Fibroblast of upper back skin (primary cell): ENCODE measurements at regions not wholly inside any gene's neighbourhood (a gene's known extent, or its start where the extent isn't known, plus 50 kb on each side); places are given as distances from the start of the nearest gene placed in this dataset.

ENCODE experiments used
- DNase-seq: peaks from one replicate; pipeline ENCODE4 v3.0.0-alpha.2; 2013

- DNase-seq = no peak
These were observed 279.6 kb upstream of the ID2 start for GRCh38 chr2:8402222-8402621.

DNA sequence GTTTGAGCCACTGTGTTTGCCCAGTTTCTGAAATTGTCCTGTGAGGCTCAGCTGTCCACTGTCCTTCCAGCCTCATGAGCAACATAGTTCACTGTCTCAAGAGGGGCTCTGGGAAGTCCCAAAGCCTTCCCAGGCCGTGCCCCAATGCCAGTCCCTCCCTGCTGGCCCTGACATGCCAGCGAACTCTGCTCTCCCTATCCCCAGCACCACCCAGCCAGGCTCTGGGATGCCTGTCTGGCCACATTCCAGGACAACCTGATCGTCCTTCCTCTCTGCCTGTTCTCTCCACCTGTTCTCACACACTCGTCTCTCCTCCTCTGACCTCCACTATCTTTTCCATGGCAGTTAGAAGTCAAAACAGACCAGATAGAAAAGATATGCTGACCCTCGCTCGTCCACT is 278.0 kb upstream of the ID2 start:
- no peak for DNase-seq

- DNase-seq = no peak
These were observed 276.5 kb upstream of the ID2 start for GRCh38 chr2:8405334-8405733.

- DNase-seq = peak; percentile 60
These were observed 275.6 kb upstream of the ID2 start for GRCh38 chr2:8406271-8406670.

DNA sequence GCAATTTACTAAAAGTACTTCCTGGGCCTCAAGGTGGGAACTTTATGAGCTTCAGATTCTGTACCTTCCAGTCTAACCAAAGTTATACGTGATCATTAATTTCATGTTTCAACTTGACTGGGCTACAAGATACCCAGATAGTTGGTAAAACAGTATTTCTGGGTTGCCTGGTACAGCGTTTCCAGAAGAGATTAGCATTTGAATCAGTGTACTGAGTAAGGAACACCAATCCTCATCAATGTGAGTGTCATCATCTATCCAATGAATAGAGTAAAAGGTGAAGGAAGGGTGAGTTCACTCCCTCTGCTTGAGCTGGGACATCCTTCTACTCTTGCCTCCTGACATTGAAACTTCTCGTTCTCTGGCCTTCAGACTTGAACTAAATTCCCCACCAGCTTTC is 274.5 kb upstream of the ID2 start:
- DNase-seq = no peak

DNA sequence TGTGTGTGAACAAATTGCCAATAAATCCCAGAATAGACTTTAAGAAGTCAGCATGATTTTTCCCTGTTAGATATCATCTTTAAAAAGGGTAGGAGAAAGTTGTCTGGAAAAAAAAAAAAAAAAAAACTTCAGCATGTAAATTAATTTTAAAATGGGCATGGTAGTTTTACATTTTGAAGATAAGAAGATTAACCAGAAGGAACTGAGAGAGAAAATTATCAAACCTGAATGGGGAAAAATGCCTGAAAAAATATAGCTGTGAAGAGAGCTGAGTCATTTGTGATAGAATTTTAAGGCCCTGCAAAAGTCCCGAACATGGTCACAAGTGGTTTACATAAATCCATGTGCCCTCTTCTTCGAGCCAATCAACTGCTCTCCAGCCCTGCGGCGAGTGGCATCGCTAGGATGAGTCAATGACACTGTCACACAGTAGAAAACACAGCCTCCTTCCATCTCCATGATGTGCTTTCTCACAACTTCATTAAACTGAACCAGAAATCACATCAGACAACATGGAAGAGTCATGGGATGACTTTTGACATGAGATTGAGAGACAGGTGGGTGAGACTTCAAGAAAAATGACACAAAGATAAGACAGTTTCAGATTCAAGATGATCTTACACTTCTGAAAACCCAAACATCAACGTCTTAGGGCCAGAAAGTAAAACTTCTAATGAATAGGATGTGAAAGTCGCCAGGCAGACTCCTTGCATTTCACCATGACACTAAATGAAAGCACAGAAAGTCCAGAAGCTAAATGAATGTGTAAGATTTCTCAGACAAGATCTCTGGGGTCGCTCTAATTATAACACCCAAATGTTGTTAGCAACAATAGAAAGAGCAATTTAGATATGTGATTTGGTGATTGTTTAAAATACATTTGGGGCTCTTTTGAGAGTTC is 273.0 kb upstream of the ID2 start:
- no peak for DNase-seq

- no peak for DNase-seq
These were observed 272.2 kb upstream of the ID2 start for GRCh38 chr2:8409461-8410260.

- DNase-seq = peak; percentile 25
These were observed 269.8 kb upstream of the ID2 start for GRCh38 chr2:8412082-8412481.

DNA sequence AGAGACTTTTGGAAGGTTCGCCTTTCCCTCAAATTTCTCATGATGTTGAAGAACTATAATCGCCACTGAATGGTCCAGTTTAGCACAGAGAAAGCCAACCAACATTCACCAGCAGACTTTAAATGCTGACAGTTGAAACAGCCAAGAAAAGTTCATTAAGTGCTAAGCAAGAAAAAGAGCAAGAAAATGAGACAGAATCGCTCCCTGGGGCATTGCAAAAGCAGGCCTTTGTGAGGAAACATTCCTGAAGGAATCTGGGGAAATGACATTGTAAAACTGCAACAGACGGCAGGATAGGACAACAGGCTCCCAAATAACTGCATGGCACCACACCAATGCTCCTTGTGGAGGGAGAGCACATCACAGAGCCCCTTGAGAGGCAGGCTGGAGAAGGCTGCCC is 269.3 kb upstream of the ID2 start:
- DNase-seq = peak; percentile 61

- DNase-seq = no peak
These were observed 268.2 kb upstream of the ID2 start for GRCh38 chr2:8413589-8414135.

DNA sequence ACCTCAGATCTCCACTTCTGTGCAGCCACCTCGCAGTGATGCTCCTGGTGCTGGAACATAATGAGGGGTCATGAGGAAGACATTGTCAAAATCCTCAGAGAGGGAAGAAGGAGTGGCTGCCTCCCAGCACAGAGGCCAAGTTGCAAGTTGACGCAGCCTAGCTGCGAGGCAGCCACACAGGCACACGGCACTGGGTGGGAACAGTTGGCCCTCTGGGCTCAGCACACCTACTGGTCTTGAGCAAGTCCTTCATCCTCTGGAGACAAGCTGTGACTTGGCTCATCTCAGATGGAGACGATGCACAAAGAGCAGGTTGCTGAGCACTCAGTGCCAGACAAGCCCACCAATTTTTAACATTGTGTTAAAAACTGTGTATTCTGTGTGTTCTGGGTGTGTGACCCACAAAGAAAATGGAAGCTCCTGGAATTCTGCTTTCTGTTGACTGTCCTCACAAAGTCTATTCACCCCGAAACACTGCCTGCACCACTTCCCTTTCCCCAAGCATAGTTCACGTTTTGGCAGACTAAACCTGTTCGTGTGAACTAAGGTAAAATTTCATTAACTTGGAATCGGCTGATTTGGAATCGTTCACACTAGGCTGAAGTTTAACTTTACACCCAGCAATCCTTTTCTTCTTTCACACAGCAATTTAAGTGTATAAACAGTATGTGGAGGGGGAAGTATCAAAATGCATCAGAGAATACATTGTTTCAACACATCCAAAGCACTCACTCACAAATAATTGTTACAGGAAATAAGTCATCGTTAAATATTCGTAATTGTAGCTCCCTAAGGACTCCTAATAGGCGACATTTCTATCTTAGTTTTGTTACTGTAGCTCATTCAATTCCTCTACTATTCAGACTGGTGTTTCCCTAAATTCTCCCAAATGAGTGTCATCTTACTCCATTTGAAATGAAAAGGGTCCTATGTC is 266.6 kb upstream of the ID2 start:
- DNase-seq = no peak

GRCh38 chr2:8416001-8416571 is 265.8 kb upstream of the ID2 start:
- DNase-seq = no peak

GRCh38 chr2:8416849-8417832 is 264.7 kb upstream of the ID2 start:
- peak; percentile 46 for DNase-seq

GRCh38 chr2:8418721-8419120 is 263.1 kb upstream of the ID2 start:
- DNase-seq = peak; percentile 97

- no peak for DNase-seq
These were observed 260.0 kb upstream of the ID2 start for GRCh38 chr2:8421658-8422449.

DNA sequence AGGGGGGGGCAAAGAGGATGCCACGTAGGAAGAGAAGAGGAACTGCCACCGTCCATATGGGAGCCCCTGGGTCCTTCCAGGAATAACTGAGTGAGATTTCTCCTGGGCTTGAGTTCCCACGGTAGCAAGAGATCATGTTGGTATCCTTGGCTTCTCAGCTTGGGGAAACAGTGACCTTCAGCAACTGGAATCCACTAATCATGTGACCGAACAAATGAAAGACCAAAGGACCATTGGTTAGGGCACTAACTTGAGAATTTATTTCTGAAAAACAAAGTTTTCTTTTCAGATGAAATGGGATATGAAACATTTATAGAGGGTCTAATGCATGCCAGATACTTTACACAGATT is 259.4 kb upstream of the ID2 start:
- DNase-seq = no peak

DNA sequence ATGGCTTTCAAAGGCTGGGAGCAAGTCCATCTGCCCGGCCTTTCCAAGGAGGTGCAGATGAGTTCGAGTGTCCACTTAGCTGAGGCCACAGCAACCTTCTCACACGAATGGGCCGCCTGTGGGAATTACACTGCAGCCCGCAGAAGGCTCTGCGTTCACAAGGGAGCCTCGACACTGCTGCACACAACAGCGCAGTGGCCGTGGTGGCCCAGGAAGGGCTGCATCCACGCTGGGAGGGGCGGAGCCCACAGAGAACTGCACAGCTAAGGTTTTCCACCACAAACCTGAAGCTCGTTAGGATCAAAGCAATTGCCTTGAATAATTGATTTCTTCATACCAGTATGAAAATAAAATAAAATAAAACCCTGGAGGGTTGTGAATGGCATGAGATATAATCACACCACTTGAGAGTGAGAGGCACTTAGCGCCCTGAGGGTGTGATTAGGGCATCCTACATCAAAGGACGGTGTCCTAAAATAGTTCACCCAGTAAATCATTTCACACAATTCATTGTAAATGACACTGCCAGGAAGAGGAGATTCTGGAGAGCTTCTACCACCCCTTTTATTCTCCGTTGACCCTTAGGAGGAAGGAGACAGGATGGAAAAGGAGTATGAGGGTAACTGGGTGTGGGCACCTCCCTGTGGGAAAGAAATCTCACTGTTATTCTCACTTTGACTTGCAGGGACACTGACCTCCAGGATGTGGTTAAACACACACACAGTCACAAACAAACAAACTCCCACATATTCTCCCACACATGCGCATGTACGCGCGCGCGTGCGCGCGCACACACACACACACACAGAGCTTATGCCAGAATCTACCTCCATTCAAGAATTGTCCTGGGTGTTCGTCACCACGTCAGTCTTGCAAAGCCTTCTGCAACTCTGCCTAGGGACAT is 256.6 kb upstream of the ID2 start:
- no peak for DNase-seq

GRCh38 chr2:8426550-8426949 is 255.3 kb upstream of the ID2 start:
- DNase-seq = no peak

DNA sequence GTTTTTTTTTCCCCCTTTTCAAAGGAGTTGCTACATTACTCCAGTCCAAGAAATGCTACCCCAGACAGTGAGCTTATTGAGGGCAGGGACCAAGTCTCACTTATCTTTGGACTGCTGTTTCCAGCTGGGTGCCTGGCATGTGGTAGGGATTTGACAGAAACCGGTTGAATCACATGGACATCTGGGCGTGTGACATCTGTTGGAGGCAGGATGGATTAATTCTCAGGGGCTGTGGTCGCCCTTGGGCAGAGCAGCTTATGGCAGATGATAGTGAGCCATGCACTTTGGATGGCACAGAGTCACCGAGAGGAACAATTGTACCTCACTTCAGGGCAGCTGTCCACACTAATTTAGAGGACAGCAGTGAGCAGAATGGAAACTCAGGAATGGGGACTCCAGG is 254.6 kb upstream of the ID2 start:
- DNase-seq = no peak
